GM13976 (cell line): ENCODE measurements at regions not wholly inside any gene's neighbourhood (a gene's known extent, or its start where the extent isn't known, plus 50 kb on each side); places are given as distances from the start of the nearest gene placed in this dataset.

ENCODE experiments used
- DNase-seq: peaks from one replicate; pipeline ENCODE4 v3.0.0; 2012; ENCODE audit warnings: low spot score
- CTCF ChIP-seq: IDR thresholded peaks from 2 replicates; pipeline ENCODE4 v1.5.1; 2012; ENCODE audit warnings: borderline replicate concordance, mild to moderate bottlenecking; ENCODE audit not compliant: insufficient read depth; ENCODE audit errors: extremely low read depth, missing control alignments, control extremely low read depth
- in situ Hi-C: fragments of 300-500 bp; cut with MboI; formaldehyde crosslinking; loops from one replicate; pipeline ENCODE4 v1.12.0; 2022; ENCODE audit warnings: low sequenced_read_pairs, mixed read lengths, inconsistent platforms; ENCODE audit not compliant: unreplicated experiment

- in situ Hi-C loops: no loop called here
- DNase-seq: no peak
- no peak for TF ChIP-seq CTCF
These were observed 378.4 kb upstream of the PCDH7 start for GRCh38 chr4:30341731-30342130.

GRCh38 chr4:30350288-30350687, 369.9 kb upstream of the PCDH7 start:
- in situ Hi-C loops: no loop called here
- TF ChIP-seq CTCF: no peak
- DNase-seq: no peak

- in situ Hi-C loops: no loop called here
These were observed 365.6 kb upstream of the PCDH7 start for GRCh38 chr4:30354605-30355004.

GRCh38 chr4:30362436-30362835, 357.7 kb upstream of the PCDH7 start:
- DNase-seq: no peak
- no peak for TF ChIP-seq CTCF
- in situ Hi-C loops: no loop called here

More at GRCh38 chr4:30354605-30355004, 365.6 kb upstream of the PCDH7 start:
- DNase-seq: no peak
- no peak for TF ChIP-seq CTCF

- no peak for DNase-seq
- in situ Hi-C loops: no loop called here
- TF ChIP-seq CTCF: no peak
These were observed 350.1 kb upstream of the PCDH7 start for GRCh38 chr4:30370105-30370504.

- in situ Hi-C loops: no loop called here
- TF ChIP-seq CTCF: peak; percentile 67
- DNase-seq: peak; percentile 13
These were observed 339.7 kb upstream of the PCDH7 start for GRCh38 chr4:30380404-30380998.
